Peyer's patch (tissue), 4 donors: ENCODE measurements at regions not wholly inside any gene's neighbourhood (a gene's known extent, or its start where the extent isn't known, plus 50 kb on each side); places are given as distances from the start of the nearest gene placed in this dataset.

ENCODE experiments used
- CTCF ChIP-seq, 6 experiments: fragments of 450-650 bp in 4 of 6; fragments of 200-600 bp in 2 of 6; sonication (generic) in 1 of 6; IDR thresholded peaks; one replicate each; pipeline ENCODE4 v1.5.1; 2017 to 2019; ENCODE audit warnings: antibody characterized with exemption in 6 of 6, mild to moderate bottlenecking in 3 of 6, moderate library complexity in 1 of 6
- POLR2A ChIP-seq, 2 donors: fragments of 450-650 bp; IDR thresholded peaks; one replicate each; pipeline ENCODE4 v1.5.1; 2017; ENCODE audit warnings: antibody characterized with exemption in 2 of 2, mild to moderate bottlenecking in 2 of 2, moderate library complexity in 2 of 2

- no peak for TF ChIP-seq CTCF (IDR thresholded peaks at IDR 0.05)
- TF ChIP-seq POLR2A (IDR thresholded peaks at IDR 0.05): no peak
Observed at GRCh38 chr1:55965981-55966461, 613.3 kb downstream of the PLPP3 start.
